Astrocyte (in vitro differentiated cells and primary cell): ENCODE measurements at regions not wholly inside any gene's neighbourhood (a gene's known extent, or its start where the extent isn't known, plus 50 kb on each side); places are given as distances from the start of the nearest gene placed in this dataset.
A peak's percentile ranks its signal among the peaks of the same experiment; 100 is the strongest.
"Not testable (repeated sequence)": the region's sequence is repeated elsewhere in the genome, so short reads cannot be mapped to it uniquely, and the experiment has no call there.

Experiments
- DNase-seq: peaks from one replicate; pipeline ENCODE4 v3.0.0-alpha.2; 2010; ENCODE audit warnings: low read depth
- FAIRE-seq: peaks from 2 replicates; lab custom pipeline; 2011; peaks lifted over from hg19 to GRCh38; lab: Jason Lieb, UNC
- H2AFZ ChIP-seq: 2 replicates; pipeline ENCODE4 v1.6.0; 2012; ENCODE audit warnings: low read depth, low read length, inconsistent platforms
- H3K27ac ChIP-seq: 2 replicates; pipeline ENCODE4 v1.5.1; 2011; ENCODE audit warnings: low read depth, low read length, inconsistent platforms
- H3K27me3 ChIP-seq: 2 replicates; pipeline ENCODE4 v1.6.0; 2011; ENCODE audit warnings: low read length, inconsistent platforms; ENCODE audit not compliant: insufficient read depth
- H3K36me3 ChIP-seq: 2 replicates; pipeline ENCODE4 v1.5.1; 2011; ENCODE audit warnings: low read length, inconsistent platforms; ENCODE audit not compliant: insufficient read depth
- H3K4me1 ChIP-seq: 2 replicates; pipeline ENCODE4 v1.5.1; 2011; ENCODE audit warnings: low read length, inconsistent platforms; ENCODE audit not compliant: insufficient read depth
- H3K4me2 ChIP-seq: 2 replicates; pipeline ENCODE4 v1.6.0; 2012; ENCODE audit warnings: low read length, inconsistent platforms
- H3K4me3 ChIP-seq: 2 replicates; pipeline ENCODE4 v1.5.1; 2011; ENCODE audit warnings: low read depth, mild to moderate bottlenecking, low read length, inconsistent platforms; ENCODE audit not compliant: insufficient read depth
- H3K79me2 ChIP-seq: 2 replicates; pipeline ENCODE4 v1.6.0; 2012; ENCODE audit warnings: mild to moderate bottlenecking, low read length, inconsistent platforms; ENCODE audit not compliant: insufficient read depth
- H3K9ac ChIP-seq: 2 replicates; pipeline ENCODE4 v1.6.0; 2012; ENCODE audit warnings: mild to moderate bottlenecking, low read length, inconsistent platforms
- H3K9me3 ChIP-seq: 2 replicates; pipeline ENCODE4 v1.5.1; 2012; ENCODE audit warnings: low read depth, mild to moderate bottlenecking, low read length, inconsistent platforms; ENCODE audit not compliant: insufficient read depth
- H4K20me1 ChIP-seq: 2 replicates; pipeline ENCODE4 v1.6.0; 2012; ENCODE audit warnings: low read length, inconsistent platforms; ENCODE audit not compliant: insufficient read depth
- H3K27ac Mint-ChIP-seq: one replicate; pipeline ENCODE4 v1.8.0; 2021; ENCODE audit warnings: mild to moderate bottlenecking, mixed read lengths; ENCODE audit not compliant: unreplicated experiment
- H3K27me3 Mint-ChIP-seq: one replicate; pipeline ENCODE4 v1.8.0; 2021; ENCODE audit warnings: low read depth, mixed read lengths; ENCODE audit not compliant: unreplicated experiment
- H3K36me3 Mint-ChIP-seq: one replicate; pipeline ENCODE4 v1.8.0; 2021; ENCODE audit warnings: low read depth, mixed read lengths; ENCODE audit not compliant: unreplicated experiment
- H3K4me1 Mint-ChIP-seq: one replicate; pipeline ENCODE4 v1.8.0; 2021; ENCODE audit warnings: low read depth, mixed read lengths; ENCODE audit not compliant: unreplicated experiment
- H3K4me3 Mint-ChIP-seq: one replicate; pipeline ENCODE4 v1.8.0; 2021; ENCODE audit warnings: mild to moderate bottlenecking, moderate library complexity, mixed read lengths; ENCODE audit not compliant: unreplicated experiment
- H3K9me3 Mint-ChIP-seq: one replicate; pipeline ENCODE4 v1.8.0; 2021; ENCODE audit warnings: mild to moderate bottlenecking, mixed read lengths; ENCODE audit not compliant: unreplicated experiment
- EZH2 ChIP-seq: IDR thresholded peaks from 2 replicates; pipeline ENCODE4 v1.6.1; 2012; ENCODE audit warnings: mild to moderate bottlenecking, low read length, inconsistent platforms; ENCODE audit not compliant: insufficient read depth
- TF ChIP-seq, protein P1 (sequence below): IDR thresholded peaks from 2 replicates; pipeline ENCODE4 v1.5.1; 2011; ENCODE audit warnings: low read depth, mild to moderate bottlenecking, inconsistent platforms, low read length, moderate library complexity; ENCODE audit not compliant: insufficient read depth

DNA sequence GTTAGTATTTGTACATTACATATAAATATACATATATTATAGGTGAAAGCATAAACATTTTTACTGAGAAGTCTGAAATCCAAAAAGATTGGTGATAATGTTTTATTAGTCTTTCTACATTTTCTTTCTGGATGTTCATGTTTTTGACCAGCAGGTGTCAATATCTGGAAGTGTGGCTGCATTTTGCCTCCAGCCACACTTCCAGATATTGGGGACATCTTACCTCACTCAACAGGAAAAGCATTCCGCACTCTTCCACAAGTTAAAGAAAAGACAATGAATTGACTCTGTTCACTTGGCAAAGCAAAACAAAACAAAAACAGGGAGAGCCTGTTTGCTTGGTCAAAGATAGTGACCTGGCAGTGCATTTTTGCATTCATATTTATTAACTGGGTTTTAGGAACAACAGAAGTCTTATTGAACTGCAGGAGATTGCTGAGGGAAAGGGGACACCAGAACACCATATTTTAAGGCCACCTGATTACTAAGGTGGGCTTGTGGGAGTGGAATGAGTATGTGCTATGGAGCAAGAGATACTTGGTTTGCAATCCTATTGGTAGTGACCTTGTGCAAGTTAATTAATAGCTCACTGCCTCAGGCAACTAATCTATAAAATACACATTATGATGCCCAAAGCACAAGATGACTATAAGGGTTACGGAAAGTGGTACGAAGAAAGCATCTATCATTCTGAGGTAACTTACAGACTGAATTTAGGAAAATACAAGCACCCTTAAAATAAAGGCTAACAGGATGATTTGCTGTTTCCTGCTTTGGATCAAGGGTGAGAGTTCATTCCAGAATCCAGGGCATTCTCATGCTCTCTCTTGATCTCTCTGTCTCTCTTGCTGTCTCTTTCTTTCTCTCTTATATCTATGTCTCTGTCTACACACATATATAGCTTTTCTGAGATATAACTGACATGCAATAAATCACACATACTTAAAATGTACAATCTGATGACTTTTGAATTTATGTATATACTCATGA is 389.9 kb upstream of the EMCN start:
- no peaks in the 10 kb centered on the region for H3K27me3 Mint-ChIP-seq
- H3K4me1 Mint-ChIP-seq = no peaks in the 10 kb centered on the region
- H3K79me2 ChIP-seq = no peaks in the 10 kb centered on the region
- TF ChIP-seq, protein P1, sequence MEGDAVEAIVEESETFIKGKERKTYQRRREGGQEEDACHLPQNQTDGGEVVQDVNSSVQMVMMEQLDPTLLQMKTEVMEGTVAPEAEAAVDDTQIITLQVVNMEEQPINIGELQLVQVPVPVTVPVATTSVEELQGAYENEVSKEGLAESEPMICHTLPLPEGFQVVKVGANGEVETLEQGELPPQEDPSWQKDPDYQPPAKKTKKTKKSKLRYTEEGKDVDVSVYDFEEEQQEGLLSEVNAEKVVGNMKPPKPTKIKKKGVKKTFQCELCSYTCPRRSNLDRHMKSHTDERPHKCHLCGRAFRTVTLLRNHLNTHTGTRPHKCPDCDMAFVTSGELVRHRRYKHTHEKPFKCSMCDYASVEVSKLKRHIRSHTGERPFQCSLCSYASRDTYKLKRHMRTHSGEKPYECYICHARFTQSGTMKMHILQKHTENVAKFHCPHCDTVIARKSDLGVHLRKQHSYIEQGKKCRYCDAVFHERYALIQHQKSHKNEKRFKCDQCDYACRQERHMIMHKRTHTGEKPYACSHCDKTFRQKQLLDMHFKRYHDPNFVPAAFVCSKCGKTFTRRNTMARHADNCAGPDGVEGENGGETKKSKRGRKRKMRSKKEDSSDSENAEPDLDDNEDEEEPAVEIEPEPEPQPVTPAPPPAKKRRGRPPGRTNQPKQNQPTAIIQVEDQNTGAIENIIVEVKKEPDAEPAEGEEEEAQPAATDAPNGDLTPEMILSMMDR = peak; percentile 26
- no peak for TF ChIP-seq EZH2
- DNase-seq (peak; percentile 2), FAIRE-seq (no peak)
- H3K4me1 ChIP-seq = no peaks in the 10 kb centered on the region
- H3K9me3 Mint-ChIP-seq = no peaks in the 10 kb centered on the region
- no peak overlapping the region for H3K9ac ChIP-seq
- no peaks in the 10 kb centered on the region for H3K27me3 ChIP-seq
- no peaks in the 10 kb centered on the region for H3K36me3 Mint-ChIP-seq
- no peak overlapping the region for H3K27ac Mint-ChIP-seq
- H3K4me2 ChIP-seq = no peak overlapping the region
- H4K20me1 ChIP-seq = no peaks in the 10 kb centered on the region
- H3K4me3 ChIP-seq = no peak overlapping the region
- no peak overlapping the region for H3K4me3 Mint-ChIP-seq
- H3K27ac ChIP-seq = no peak overlapping the region
- no peak overlapping the region for H2AFZ ChIP-seq
- H3K36me3 ChIP-seq = no peaks in the 10 kb centered on the region
- no peaks in the 10 kb centered on the region for H3K9me3 ChIP-seq

DNA sequence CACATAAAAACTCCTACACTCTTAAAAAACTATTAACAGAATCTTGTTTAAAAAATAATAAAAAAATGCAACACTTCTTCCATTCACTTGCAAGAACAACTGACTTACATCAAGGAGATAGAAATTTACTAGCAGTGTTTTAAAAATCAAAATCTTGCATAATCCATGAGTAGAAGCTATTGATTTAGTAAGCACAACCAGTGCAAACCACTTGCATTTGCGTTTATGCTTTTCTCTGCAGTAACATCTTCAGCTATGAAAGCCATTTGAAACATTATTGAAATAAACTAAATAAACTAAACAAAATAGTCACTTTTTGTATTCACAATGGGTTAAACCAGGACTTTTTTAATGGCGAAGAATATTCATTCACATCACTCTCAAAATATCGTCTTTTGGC is 389.2 kb upstream of the EMCN start:
- H3K36me3 Mint-ChIP-seq = no peaks in the 10 kb centered on the region
- Histone ChIP-seq H3K36me3 (no peaks in the 10 kb centered on the region), H3K4me2 (no peak overlapping the region), H3K79me2 (no peaks in the 10 kb centered on the region), H2AFZ (no peak overlapping the region), H3K9ac (no peak overlapping the region), H3K4me1 (no peaks in the 10 kb centered on the region), H3K9me3 (no peaks in the 10 kb centered on the region), H3K27ac (no peak overlapping the region), H4K20me1 (no peaks in the 10 kb centered on the region), H3K4me3 (no peak overlapping the region), H3K27me3 (no peaks in the 10 kb centered on the region)
- no peaks in the 10 kb centered on the region for H3K27me3 Mint-ChIP-seq
- H3K27ac Mint-ChIP-seq = no peak overlapping the region
- TF ChIP-seq, protein P1 = no peak
- TF ChIP-seq EZH2 = no peak
- DNase-seq (no peak), FAIRE-seq (no peak)
- H3K4me1 Mint-ChIP-seq = no peaks in the 10 kb centered on the region
- H3K4me3 Mint-ChIP-seq = no peak overlapping the region
- no peaks in the 10 kb centered on the region for H3K9me3 Mint-ChIP-seq

DNA sequence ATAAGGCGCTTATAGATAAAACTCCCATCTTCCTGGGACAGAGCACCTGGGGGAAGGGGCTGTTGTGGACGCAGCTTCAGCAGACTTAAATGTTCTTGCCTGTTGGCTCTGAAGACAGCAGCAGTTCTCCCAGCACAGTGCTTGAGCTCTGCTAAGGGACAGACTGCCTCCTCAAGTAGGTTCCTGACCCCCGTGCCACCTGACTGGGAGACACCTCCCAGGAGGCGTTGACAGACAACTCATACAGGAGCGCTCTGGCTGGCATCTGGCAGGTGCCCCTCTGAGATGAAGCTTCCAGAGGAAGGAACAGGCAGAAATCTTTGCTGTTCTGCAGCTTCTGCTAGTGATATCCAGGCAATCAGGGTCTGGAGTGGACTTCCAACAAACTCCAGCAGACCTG is 383.1 kb upstream of the EMCN start:
- not testable (repeated sequence) for DNase-seq, H3K79me2 ChIP-seq, H2AFZ ChIP-seq, H3K27ac Mint-ChIP-seq, H3K9me3 ChIP-seq, FAIRE-seq, H3K36me3 Mint-ChIP-seq, H3K36me3 ChIP-seq, H3K27me3 Mint-ChIP-seq, H4K20me1 ChIP-seq, H3K9ac ChIP-seq, H3K4me3 ChIP-seq, H3K4me3 Mint-ChIP-seq, H3K4me2 ChIP-seq, H3K27ac ChIP-seq, H3K4me1 ChIP-seq, H3K9me3 Mint-ChIP-seq, H3K27me3 ChIP-seq, H3K4me1 Mint-ChIP-seq
